H1 (cell line): ENCODE measurements at regions not wholly inside any gene's neighbourhood (a gene's known extent, or its start where the extent isn't known, plus 50 kb on each side); places are given as distances from the start of the nearest gene placed in this dataset.

Source experiments
- CTCF ChIA-PET: fragments of 300-600 bp; sonication (Branson Sonifier 250); formaldehyde crosslinking; loops from one replicate; lab custom pipeline; 2021; ENCODE audit not compliant: partially characterized antibody; lab: Charles Lee
- POLR2A ChIA-PET: fragments of 300-600 bp; sonication (Branson Sonifier 250); formaldehyde crosslinking; loops from one replicate; lab custom pipeline; 2021; ENCODE audit warnings: inconsistent platforms; ENCODE audit not compliant: partially characterized antibody; lab: Charles Lee
- DNase-seq, 2 experiments: peaks; one replicate each; pipeline versions ENCODE4 v3.0.0 to v3.0.0-alpha.2; 2010 to 2022; ENCODE audit warnings: low spot score in 2 of 2, low read depth in 1 of 2, mixed read lengths in 1 of 2
- FAIRE-seq: peaks from 2 replicates; lab custom pipeline; 2011; peaks lifted over from hg19 to GRCh38; lab: Jason Lieb, UNC
- H2AFZ ChIP-seq: 2 replicates; pipeline ENCODE4 v1.8.1; 2012; ENCODE audit warnings: low read length, inconsistent platforms
- H2AK5ac ChIP-seq: 2 replicates; pipeline ENCODE4 v1.6.1; 2013; ENCODE audit warnings: low read depth, low read length
- H2BK120ac ChIP-seq: replicated peaks from 2 replicates; pipeline ENCODE3; 2013; ENCODE audit warnings: low read depth, low read length, inconsistent platforms
- H2BK12ac ChIP-seq: 2 replicates; pipeline ENCODE4 v1.6.1; 2013; ENCODE audit warnings: low read depth, low read length
- H2BK15ac ChIP-seq: 2 replicates; pipeline ENCODE4 v1.6.1; 2013; ENCODE audit warnings: low read length
- H2BK20ac ChIP-seq: 2 replicates; pipeline ENCODE4 v1.6.1; 2013; ENCODE audit warnings: low read length
- H2BK5ac ChIP-seq: 2 replicates; pipeline ENCODE4 v1.6.1; 2013; ENCODE audit warnings: low read depth, low read length
- H3K14ac ChIP-seq: 2 replicates; pipeline ENCODE4 v1.6.1; 2013; ENCODE audit warnings: inconsistent platforms; ENCODE audit not compliant: insufficient read length
- H3K18ac ChIP-seq: 2 replicates; pipeline ENCODE4 v1.6.1; 2013; ENCODE audit warnings: low read length; ENCODE audit errors: extremely low read depth
- H3K23ac ChIP-seq: 2 replicates; pipeline ENCODE4 v1.6.1; 2013; ENCODE audit warnings: inconsistent platforms; ENCODE audit not compliant: insufficient read length
- H3K23me2 ChIP-seq: 2 replicates; pipeline ENCODE4 v1.6.1; 2013; ENCODE audit warnings: low read depth, low read length
- H3K27ac ChIP-seq: 2 replicates; pipeline ENCODE4 v1.6.1; 2011; ENCODE audit warnings: low read depth, low read length, inconsistent platforms
- H3K27me3 ChIP-seq, 4 experiments: replicated peaks in 1 of 4; 1 replicate in 1 of 4; 2 replicates in 3 of 4; pipeline versions ENCODE4 v1.6.1 to v1.8.1; 2011 to 2013; ENCODE audit warnings: low read length in 3 of 4, mild to moderate bottlenecking in 3 of 4, inconsistent platforms in 2 of 4, mixed read lengths in 2 of 4, moderate library complexity in 1 of 4; ENCODE audit not compliant: control insufficient read depth in 3 of 4, insufficient read depth in 3 of 4; ENCODE audit errors: extremely low read depth in 1 of 4
- H3K36me3 ChIP-seq, 4 experiments: 2 replicates each; pipeline versions ENCODE4 v1.6.1 to v1.8.1; 2011 to 2013; ENCODE audit warnings: mild to moderate bottlenecking in 4 of 4, low read length in 3 of 4, moderate library complexity in 2 of 4, control low read depth in 1 of 4, inconsistent platforms in 1 of 4; ENCODE audit not compliant: insufficient read depth in 4 of 4, control insufficient read depth in 2 of 4
- H3K4ac ChIP-seq: replicated peaks from 2 replicates; pipeline ENCODE3; 2013; ENCODE audit warnings: low read length, low read depth, mixed read lengths, inconsistent platforms; ENCODE audit not compliant: insufficient read length
- H3K4me1 ChIP-seq, 4 experiments: replicated peaks in 1 of 4; 1 replicate in 1 of 4; 2 replicates in 3 of 4; pipeline versions ENCODE4 v1.6.1 to v1.8.1; 2011 to 2013; ENCODE audit warnings: low read length in 3 of 4, inconsistent platforms in 2 of 4, mixed read lengths in 1 of 4; ENCODE audit not compliant: insufficient read depth in 4 of 4, control insufficient read depth in 3 of 4
- H3K4me2 ChIP-seq, 2 experiments: 2 replicates each; pipeline versions ENCODE4 v1.6.1 to v1.8.1; 2011 to 2013; ENCODE audit warnings: low read depth in 2 of 2, low read length in 2 of 2, control low read depth in 1 of 2, inconsistent platforms in 1 of 2, mild to moderate bottlenecking in 1 of 2; ENCODE audit not compliant: insufficient read depth in 1 of 2
- H3K4me3 ChIP-seq, 4 experiments: fragments of 200-600, 300-600 bp in 1 of 4; sonication (generic), shearing (Covaris generic), sonication (Bioruptor Twin) in 1 of 4; 2 replicates each; pipeline versions ENCODE4 v1.5.1 to v1.8.1; 2011 to 2016; ENCODE audit warnings: low read length in 4 of 4, low read depth in 3 of 4, control low read depth in 2 of 4, inconsistent platforms in 2 of 4, mild to moderate bottlenecking in 2 of 4, mixed read lengths in 1 of 4, moderate library complexity in 1 of 4; ENCODE audit not compliant: insufficient read depth in 2 of 4; ENCODE audit errors: extremely low read depth in 1 of 4
- H3K56ac ChIP-seq: replicated peaks from 2 replicates; pipeline ENCODE3; 2013; ENCODE audit warnings: low read depth, mild to moderate bottlenecking, mixed read lengths, low read length, inconsistent platforms; ENCODE audit not compliant: insufficient read length
- H3K79me1 ChIP-seq: 2 replicates; pipeline ENCODE4 v1.6.1; 2013; ENCODE audit warnings: low read depth, low read length, control low read depth
- H3K79me2 ChIP-seq, 2 experiments: 2 replicates each; pipeline versions ENCODE4 v1.6.1 to v1.8.1; 2012 to 2013; ENCODE audit warnings: low read length in 2 of 2, mild to moderate bottlenecking in 2 of 2, inconsistent platforms in 1 of 2; ENCODE audit not compliant: insufficient read depth in 2 of 2, control insufficient read depth in 1 of 2
- H3K9ac ChIP-seq, 4 experiments: replicated peaks in 1 of 4; 1 replicate in 1 of 4; 2 replicates in 3 of 4; pipeline versions ENCODE4 v1.6.1 to v1.8.1; 2011 to 2013; ENCODE audit warnings: low read depth in 3 of 4, low read length in 3 of 4, control low read depth in 2 of 4, mild to moderate bottlenecking in 2 of 4, moderate library complexity in 2 of 4, inconsistent platforms in 1 of 4; ENCODE audit errors: extremely low read depth in 1 of 4
- H3K9me3 ChIP-seq, 2 experiments: 2 replicates each; pipeline versions ENCODE4 v1.6.1 to v1.8.1; 2012 to 2013; ENCODE audit warnings: mild to moderate bottlenecking in 2 of 2, moderate library complexity in 2 of 2, control low read depth in 1 of 2, inconsistent platforms in 1 of 2, low read depth in 1 of 2, low read length in 1 of 2, mixed read lengths in 1 of 2; ENCODE audit not compliant: insufficient read depth in 2 of 2
- H4K20me1 ChIP-seq, 2 experiments: replicated peaks in 1 of 2; 2 replicates each; pipeline versions ENCODE3 to v1.8.1; 2011 to 2013; ENCODE audit warnings: inconsistent platforms in 2 of 2, low read length in 2 of 2, mild to moderate bottlenecking in 1 of 2; ENCODE audit not compliant: insufficient read depth in 2 of 2, control insufficient read depth in 1 of 2
- H4K5ac ChIP-seq: 2 replicates; pipeline ENCODE4 v1.6.1; 2013; ENCODE audit warnings: low read length, low read depth, mixed read lengths, inconsistent platforms; ENCODE audit not compliant: insufficient read length
- H4K8ac ChIP-seq: 2 replicates; pipeline ENCODE4 v1.8.0; 2013; ENCODE audit warnings: mild to moderate bottlenecking, moderate library complexity, low read length, inconsistent platforms; ENCODE audit not compliant: insufficient read depth; ENCODE audit errors: extremely low read depth
- H4K91ac ChIP-seq: replicated peaks from 2 replicates; pipeline ENCODE3; 2013; ENCODE audit warnings: low read length, mixed read lengths, inconsistent platforms; ENCODE audit not compliant: insufficient read length
- HDAC6 ChIP-seq: IDR thresholded peaks from one replicate; pipeline ENCODE4 v1.7.1; 2012; ENCODE audit warnings: low read depth, mild to moderate bottlenecking, inconsistent platforms, low read length, moderate library complexity
- KDM1A ChIP-seq: fragments of 200-600, 300-600 bp; sonication (generic); IDR thresholded peaks from 2 replicates; pipeline ENCODE4 v1.7.1; 2016; ENCODE audit warnings: mild to moderate bottlenecking, low read length, borderline replicate concordance
- KDM5A ChIP-seq: fragments of 200-600 bp; IDR thresholded peaks from 2 replicates; pipeline ENCODE4 v1.7.1; 2012; ENCODE audit warnings: mild to moderate bottlenecking, low read length, inconsistent platforms, mixed read lengths
- SIX5 ChIP-seq: IDR thresholded peaks from 2 replicates; pipeline ENCODE4 v1.6.1; 2011; ENCODE audit warnings: mild to moderate bottlenecking, low read depth, low read length
- SP1 ChIP-seq: IDR thresholded peaks from 2 replicates; pipeline ENCODE4 v1.6.1; 2011; ENCODE audit warnings: low read depth, low read length
- WGBS, 2 experiments: shearing (Covaris generic) in 1 of 2; methylation state at CpG; one replicate each; pipeline versions ENCODE4 v1.1.6 to v1.1.7; 2013 to 2015; ENCODE audit warnings: low lambda C conversion rate in 2 of 2, mixed read lengths in 2 of 2, inconsistent platforms in 1 of 2, low coverage in 1 of 2, missing lambda C conversion rate in 1 of 2; ENCODE audit not compliant: insufficient replicate concordance in 2 of 2, insufficient coverage in 1 of 2, insufficient read length in 1 of 2; ENCODE audit errors: extremely low coverage in 1 of 2, missing lambda C conversion rate in 1 of 2; 5-methylcytosine and 5-hydroxymethylcytosine counted together
- TF ChIP-seq, protein P1 (sequence below): IDR thresholded peaks from 2 replicates; pipeline ENCODE4 v1.6.1; 2012; ENCODE audit warnings: low read length, inconsistent platforms

DNA sequence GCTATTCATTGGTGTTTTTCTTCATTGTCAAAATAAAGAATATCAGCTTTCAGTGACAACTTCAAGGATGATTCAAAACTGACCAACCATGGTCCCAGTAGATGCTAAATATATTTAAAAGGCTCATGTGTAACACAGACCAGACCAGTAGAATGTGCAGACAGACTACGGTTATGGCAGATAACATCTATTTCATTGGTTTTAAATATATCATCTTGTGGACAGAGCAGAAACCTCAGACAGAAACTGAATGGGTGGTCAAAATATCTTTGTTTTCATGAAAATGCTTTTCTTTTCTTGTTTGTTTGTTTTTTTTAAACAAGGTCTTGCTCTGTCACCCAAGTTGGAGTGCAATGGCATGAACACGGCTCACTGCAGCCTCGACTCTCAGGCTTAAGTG is 107.4 kb upstream of the CREB1 start:
- H3K79me1 ChIP-seq: no peaks in the 10 kb centered on the region
- H2AFZ ChIP-seq: no peak overlapping the region
- no peaks in the 10 kb centered on the region for H4K20me1 ChIP-seq
- no peaks in the 10 kb centered on the region for H3K36me3 ChIP-seq
- no peak overlapping the region for H2BK120ac ChIP-seq
- H2AK5ac ChIP-seq: no peak overlapping the region
- DNase-seq (no peak), FAIRE-seq (no peak)
- H3K4ac ChIP-seq: no peak overlapping the region
- ChIA-PET POLR2A (no interaction called here), CTCF (interaction anchor here (0.8 kb wide), 1 partner anchor 15 kb away, joined by 3 read pairs; no protein-coding TSS in a partner anchor)
- no peak overlapping the region for H3K18ac ChIP-seq
- H2BK15ac ChIP-seq: no peak overlapping the region
- peaks cover 0 to 6% (median 3%) of the 10 kb centered on the region in 4 experiments; a peak in 3 of 7 replicates for H3K4me1 ChIP-seq
- no peak overlapping the region for H2BK5ac ChIP-seq
- no peak overlapping the region for H3K23ac ChIP-seq
- no peak for TF ChIP-seq HDAC6
- TF ChIP-seq, protein P1, sequence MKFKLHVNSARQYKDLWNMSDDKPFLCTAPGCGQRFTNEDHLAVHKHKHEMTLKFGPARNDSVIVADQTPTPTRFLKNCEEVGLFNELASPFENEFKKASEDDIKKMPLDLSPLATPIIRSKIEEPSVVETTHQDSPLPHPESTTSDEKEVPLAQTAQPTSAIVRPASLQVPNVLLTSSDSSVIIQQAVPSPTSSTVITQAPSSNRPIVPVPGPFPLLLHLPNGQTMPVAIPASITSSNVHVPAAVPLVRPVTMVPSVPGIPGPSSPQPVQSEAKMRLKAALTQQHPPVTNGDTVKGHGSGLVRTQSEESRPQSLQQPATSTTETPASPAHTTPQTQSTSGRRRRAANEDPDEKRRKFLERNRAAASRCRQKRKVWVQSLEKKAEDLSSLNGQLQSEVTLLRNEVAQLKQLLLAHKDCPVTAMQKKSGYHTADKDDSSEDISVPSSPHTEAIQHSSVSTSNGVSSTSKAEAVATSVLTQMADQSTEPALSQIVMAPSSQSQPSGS: no peak
- TF ChIP-seq KDM5A: no peak
- TF ChIP-seq SIX5: no peak
- TF ChIP-seq KDM1A: no peak
- no peak for TF ChIP-seq SP1
- no peak overlapping the region for H3K56ac ChIP-seq
- no peaks in the 10 kb centered on the region for H3K79me2 ChIP-seq
- H3K9ac ChIP-seq: no peak overlapping the region
- no peak overlapping the region for H2BK20ac ChIP-seq
- no peak overlapping the region for H3K14ac ChIP-seq
- no peaks in the 10 kb centered on the region for H3K27me3 ChIP-seq
- H3K4me2 ChIP-seq: no peak overlapping the region
- no peak overlapping the region for H4K91ac ChIP-seq
- no peaks in the 10 kb centered on the region for H3K23me2 ChIP-seq
- H2BK12ac ChIP-seq: no peak overlapping the region
- no peak overlapping the region for H4K5ac ChIP-seq
- no peak overlapping the region for H4K8ac ChIP-seq
- H3K27ac ChIP-seq: no peak overlapping the region
- no peaks in the 10 kb centered on the region for H3K9me3 ChIP-seq
- no peak overlapping the region for H3K4me3 ChIP-seq
- WGBS, 2 experiments: 96% methylated on average over 3 of the region's 3 CpGs; no CpG with 5 or more reads in 1 of the 2 experiments
